Activated T-helper 2 cell treated with anti-CD3 and anti-CD28 coated beads, Interferon-gamma antibody, Interleukin-2, Interleukin-4, amounts not matched to agents 10 μg/mL and 5 μg/mL and 100 μg/mL, durations not matched to agents 14 hours and 24 hours and 36 hours (primary cell): ENCODE measurements at regions not wholly inside any gene's neighbourhood (a gene's known extent, or its start where the extent isn't known, plus 50 kb on each side); places are given as distances from the start of the nearest gene placed in this dataset.

ENCODE experiments used
- DNase-seq: peaks from one replicate; pipeline ENCODE4 v3.0.0; 2021; ENCODE audit warnings: low spot score
- H3K27ac Mint-ChIP-seq: one replicate; pipeline ENCODE4 v1.8.0; 2021; ENCODE audit warnings: mixed read lengths
- H3K27me3 Mint-ChIP-seq: one replicate; pipeline ENCODE4 v1.8.0; 2021; ENCODE audit warnings: low read depth, mixed read lengths
- H3K36me3 Mint-ChIP-seq: one replicate; pipeline ENCODE4 v1.8.0; 2021; ENCODE audit warnings: low read depth, mixed read lengths
- H3K4me1 Mint-ChIP-seq: one replicate; pipeline ENCODE4 v1.8.0; 2021; ENCODE audit warnings: low read depth, mixed read lengths
- H3K4me3 Mint-ChIP-seq: one replicate; pipeline ENCODE4 v1.8.0; 2021; ENCODE audit warnings: low read depth, mild to moderate bottlenecking, moderate library complexity, mixed read lengths
- H3K9me3 Mint-ChIP-seq: one replicate; pipeline ENCODE4 v1.8.0; 2021; ENCODE audit warnings: mixed read lengths
- intact Hi-C: fragments of 100-400 bp; cut with micrococcal nuclease; formaldehyde crosslinking; loops from one replicate; pipeline ENCODE4 v1.15.1; 2023

DNA sequence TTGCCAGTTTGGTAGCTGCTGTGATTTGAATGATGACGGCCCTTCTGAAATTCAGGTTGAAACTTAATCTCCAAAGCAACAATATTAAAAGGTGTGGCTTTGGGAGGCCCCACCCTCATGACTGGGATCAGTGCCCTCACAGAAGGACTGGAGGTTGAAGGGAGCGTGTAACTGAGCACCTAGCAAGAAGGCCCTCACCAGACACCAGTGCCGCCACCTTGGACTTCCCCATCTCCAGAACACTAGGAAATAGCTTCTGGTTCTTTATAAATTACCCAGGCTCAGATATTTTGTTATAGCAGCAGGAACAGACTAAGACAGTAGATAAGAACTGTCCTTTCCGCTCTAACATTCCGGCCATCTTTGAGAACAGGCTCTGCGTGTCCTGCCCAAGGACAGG lies 243.1 kb downstream of the DLL1 start:
- H3K27ac Mint-ChIP-seq: no peak overlapping the region
- intact Hi-C loops: no loop called here
- peaks cover 7% of the 10 kb centered on the region for H3K27me3 Mint-ChIP-seq
- H3K4me3 Mint-ChIP-seq: no peak overlapping the region
- peaks cover under 1% of the 10 kb centered on the region for H3K9me3 Mint-ChIP-seq
- no peaks in the 10 kb centered on the region for H3K36me3 Mint-ChIP-seq
- H3K4me1 Mint-ChIP-seq: no peaks in the 10 kb centered on the region
- no peak for DNase-seq

DNA sequence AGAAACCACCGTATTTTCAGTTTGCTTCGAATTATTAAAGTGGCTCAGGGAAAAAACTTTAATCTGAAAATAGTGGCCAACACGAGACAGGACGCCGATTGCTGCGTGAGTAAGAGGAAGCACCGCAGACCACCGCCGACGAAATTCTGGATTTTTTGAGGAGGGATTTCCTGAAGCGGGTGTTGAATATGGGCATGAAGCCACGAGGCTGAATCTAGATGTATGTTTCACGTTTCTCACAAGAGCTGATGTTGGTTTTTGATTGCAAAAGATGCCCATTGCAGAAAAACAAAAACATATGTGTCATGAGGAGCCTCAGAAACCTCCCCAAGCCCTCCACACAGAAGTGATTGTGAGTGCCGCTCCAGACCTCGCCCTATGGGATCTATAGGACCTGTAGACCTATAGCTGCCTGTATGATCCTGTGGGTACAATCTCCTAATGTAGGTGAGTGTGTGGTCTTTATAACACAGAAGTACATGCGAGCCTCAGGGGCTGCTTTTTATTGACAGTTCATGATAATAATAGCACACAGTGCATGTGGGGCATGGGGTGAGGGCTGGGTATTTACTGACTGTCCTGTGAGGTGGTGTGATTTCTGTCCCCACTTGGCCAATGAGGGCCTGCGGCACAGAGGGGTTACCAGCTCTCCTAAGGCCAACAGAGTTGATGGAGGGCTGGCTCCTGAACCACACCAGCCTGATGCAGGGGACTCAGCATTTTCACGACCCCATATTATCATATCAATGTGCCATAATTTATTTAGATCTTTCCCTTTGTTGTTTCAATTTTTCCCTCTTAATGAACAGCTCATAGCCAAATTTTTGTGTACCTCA lies 243.9 kb downstream of the DLL1 start:
- no peaks in the 10 kb centered on the region for H3K36me3 Mint-ChIP-seq
- no peak overlapping the region for H3K27ac Mint-ChIP-seq
- H3K9me3 Mint-ChIP-seq: no peaks in the 10 kb centered on the region
- no peak for DNase-seq
- no peaks in the 10 kb centered on the region for H3K4me1 Mint-ChIP-seq
- peaks cover 7% of the 10 kb centered on the region for H3K27me3 Mint-ChIP-seq
- intact Hi-C loops: no loop called here
- H3K4me3 Mint-ChIP-seq: no peak overlapping the region

DNA sequence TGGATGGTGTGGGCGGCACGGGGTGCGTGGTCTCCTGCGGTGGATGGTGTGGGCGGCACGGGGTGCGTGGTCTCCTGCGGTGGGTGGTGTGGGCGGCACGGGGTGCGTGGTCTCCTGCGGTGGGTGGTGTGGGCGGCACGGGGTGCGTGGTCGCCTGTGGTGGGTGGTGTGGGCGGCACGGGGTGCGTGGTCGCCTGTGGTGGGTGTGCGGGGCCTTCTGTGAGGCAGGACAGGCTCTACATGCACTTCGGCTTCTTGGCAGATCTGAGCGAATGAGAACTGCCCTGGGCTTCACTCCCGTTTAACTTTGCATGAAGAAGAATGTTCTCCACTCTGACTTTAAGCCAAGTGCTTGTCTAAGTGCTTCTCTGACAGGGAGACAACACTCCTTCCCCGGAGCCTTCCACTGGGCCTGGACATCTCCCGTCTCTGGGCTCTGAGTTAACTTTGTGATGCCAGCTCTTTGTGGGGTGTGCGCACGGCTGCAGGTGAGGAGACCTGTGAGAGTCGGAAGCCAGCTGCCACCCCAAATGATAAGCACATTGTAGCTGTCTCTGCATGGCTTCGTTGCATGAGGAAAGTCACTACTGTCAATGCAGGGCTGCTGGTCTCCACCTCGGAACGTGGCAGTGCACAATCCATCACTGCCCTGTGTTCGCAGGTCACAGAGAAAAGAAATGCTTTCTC lies 244.8 kb downstream of the DLL1 start:
- H3K27me3 Mint-ChIP-seq: peaks cover 7% of the 10 kb centered on the region
- intact Hi-C loops: no loop called here
- DNase-seq: no peak
- no peak overlapping the region for H3K4me3 Mint-ChIP-seq
- no peaks in the 10 kb centered on the region for H3K36me3 Mint-ChIP-seq
- H3K27ac Mint-ChIP-seq: no peak overlapping the region
- no peaks in the 10 kb centered on the region for H3K9me3 Mint-ChIP-seq
- no peaks in the 10 kb centered on the region for H3K4me1 Mint-ChIP-seq

DNA sequence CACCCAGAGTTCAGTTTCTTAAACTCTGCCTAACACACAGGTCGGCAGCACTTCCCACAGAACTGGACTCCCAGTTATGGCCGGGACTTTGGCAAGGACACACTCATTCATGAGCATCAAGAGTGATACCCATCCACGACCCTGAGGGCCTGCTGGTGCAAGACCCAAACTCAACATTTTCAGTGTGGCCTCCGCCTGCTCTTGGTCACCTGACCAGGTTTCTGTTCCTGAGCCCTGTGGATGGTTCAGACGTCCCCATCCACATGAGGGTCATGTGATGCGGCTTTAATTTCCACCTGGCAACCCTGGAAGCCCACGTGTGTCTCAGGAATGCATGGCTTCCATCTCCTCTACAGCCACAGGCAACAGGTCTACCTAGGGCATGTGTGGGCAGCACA lies 245.3 kb downstream of the DLL1 start:
- no peak for DNase-seq
- Mint-ChIP-seq H3K27me3 (peaks cover 7% of the 10 kb centered on the region), H3K4me1 (no peaks in the 10 kb centered on the region), H3K27ac (no peak overlapping the region), H3K4me3 (no peak overlapping the region), H3K9me3 (no peaks in the 10 kb centered on the region), H3K36me3 (no peaks in the 10 kb centered on the region)
- intact Hi-C loops: no loop called here

DNA sequence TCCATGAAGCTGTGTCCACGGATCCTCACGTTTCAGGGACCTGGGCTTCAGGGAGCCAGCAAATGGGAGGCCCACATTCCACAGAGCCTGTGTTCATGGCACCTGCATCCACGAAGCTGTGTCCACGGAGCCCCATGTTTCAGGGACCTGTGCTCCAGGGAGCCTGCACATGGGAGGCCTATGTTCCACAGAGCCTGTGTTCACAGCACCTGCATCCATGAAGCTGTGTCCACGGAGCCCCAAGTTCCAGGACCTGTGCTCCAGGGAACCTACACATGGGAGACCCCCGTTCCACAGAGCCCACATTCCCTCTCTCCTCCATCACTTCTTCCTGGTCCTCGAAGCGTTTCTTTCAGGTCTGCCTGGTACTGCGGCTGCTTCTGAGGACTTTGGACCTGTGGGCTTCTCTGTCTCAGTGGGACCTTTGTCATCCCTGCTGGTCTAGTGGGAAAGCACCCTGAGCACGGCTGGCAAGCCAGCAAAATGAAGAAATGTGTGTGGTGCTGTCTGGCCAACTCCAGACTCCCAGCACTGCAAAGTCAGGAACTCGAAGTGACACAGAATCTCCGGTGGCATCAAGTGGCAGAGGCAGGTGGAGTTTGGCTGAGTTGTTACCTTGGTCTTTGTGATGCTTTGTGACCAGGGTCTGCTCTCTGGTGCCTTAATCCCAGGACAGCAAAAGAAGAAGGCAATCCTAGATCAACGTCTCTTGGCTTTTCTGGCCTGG lies 245.9 kb downstream of the DLL1 start:
- DNase-seq: no peak
- intact Hi-C loops: no loop called here
- H3K36me3 Mint-ChIP-seq: no peaks in the 10 kb centered on the region
- H3K27ac Mint-ChIP-seq: no peak overlapping the region
- H3K27me3 Mint-ChIP-seq: peaks cover 7% of the 10 kb centered on the region
- no peak overlapping the region for H3K4me3 Mint-ChIP-seq
- H3K4me1 Mint-ChIP-seq: no peaks in the 10 kb centered on the region
- no peaks in the 10 kb centered on the region for H3K9me3 Mint-ChIP-seq

DNA sequence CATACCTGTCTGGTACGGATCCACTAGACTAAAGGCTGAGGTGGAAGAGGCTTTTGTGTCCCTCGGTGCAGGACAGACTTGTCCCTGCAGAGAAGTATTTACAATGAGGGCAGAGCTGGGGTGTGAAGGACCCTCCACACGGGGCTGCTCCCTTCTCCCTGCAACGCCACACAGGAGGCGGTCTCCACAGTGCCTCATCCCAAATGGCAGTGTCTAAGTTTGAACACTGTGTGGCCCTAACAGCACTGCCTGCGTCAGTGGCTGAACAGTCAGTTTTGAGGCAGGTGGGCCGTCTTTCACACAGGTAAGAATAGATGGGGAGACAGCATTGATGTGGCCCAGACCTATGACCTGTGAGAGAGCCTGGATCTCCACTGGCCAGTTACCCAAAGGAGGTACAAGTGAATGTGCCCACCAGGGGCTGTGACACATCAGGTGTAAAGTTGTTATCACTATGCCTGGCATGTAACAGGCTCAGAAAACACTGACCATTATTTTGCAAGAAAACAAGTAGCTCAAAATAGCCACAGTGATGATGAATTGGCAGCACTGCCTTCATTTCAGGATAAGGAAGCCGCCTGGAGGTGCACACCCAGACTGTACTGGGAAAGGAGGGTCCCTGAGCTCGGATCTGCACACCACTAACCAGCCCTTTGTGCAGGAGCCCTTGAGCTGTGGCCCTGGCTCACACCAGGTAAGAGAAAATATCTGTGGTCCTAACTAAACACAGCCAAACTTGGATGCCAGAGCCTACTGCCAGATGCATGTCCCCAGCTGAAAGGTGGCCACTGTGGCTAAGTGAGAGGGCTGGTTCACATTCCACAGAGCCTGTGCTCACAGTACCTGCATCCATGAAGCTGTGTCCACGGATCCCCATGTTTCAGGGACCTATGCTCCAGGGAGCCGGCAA lies 246.7 kb downstream of the DLL1 start:
- no peaks in the 10 kb centered on the region for H3K4me1 Mint-ChIP-seq
- H3K36me3 Mint-ChIP-seq: no peaks in the 10 kb centered on the region
- intact Hi-C loops: no loop called here
- H3K9me3 Mint-ChIP-seq: no peaks in the 10 kb centered on the region
- no peak overlapping the region for H3K4me3 Mint-ChIP-seq
- H3K27ac Mint-ChIP-seq: no peak overlapping the region
- peaks cover 7% of the 10 kb centered on the region for H3K27me3 Mint-ChIP-seq
- no peak for DNase-seq

DNA sequence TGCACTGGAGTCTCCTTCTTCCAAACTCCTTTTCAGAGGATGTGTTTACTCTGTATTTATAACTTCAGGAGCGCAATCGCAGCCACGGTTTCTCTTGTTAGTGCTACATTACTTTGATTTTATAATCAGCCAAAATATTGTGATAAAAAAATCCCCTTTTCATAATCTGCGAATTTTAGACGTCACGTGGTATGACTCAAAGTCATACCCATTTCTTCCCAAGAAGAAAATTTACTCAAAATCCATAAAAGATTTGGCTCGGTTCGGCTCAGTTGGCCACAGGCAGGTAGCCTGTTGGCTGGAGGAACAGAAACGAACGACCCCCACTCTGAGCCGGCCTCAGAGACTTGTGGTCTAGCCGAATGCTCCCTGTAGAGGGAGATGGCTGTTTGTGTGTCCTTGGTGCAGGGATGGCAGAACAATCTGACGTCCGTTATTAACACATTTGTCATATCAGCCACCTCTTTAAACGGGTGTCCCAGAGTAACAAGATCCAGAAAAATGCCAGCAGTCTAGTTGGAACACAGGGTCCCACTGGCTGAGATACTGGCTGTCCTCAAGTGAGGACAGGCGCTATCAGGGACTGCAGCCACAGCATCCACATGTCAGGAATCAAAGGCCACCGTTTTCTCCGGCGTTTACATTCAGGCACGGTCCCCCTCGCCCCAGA lies 247.6 kb downstream of the DLL1 start:
- no peaks in the 10 kb centered on the region for H3K36me3 Mint-ChIP-seq
- H3K9me3 Mint-ChIP-seq: no peaks in the 10 kb centered on the region
- peaks cover 7% of the 10 kb centered on the region for H3K27me3 Mint-ChIP-seq

DNA sequence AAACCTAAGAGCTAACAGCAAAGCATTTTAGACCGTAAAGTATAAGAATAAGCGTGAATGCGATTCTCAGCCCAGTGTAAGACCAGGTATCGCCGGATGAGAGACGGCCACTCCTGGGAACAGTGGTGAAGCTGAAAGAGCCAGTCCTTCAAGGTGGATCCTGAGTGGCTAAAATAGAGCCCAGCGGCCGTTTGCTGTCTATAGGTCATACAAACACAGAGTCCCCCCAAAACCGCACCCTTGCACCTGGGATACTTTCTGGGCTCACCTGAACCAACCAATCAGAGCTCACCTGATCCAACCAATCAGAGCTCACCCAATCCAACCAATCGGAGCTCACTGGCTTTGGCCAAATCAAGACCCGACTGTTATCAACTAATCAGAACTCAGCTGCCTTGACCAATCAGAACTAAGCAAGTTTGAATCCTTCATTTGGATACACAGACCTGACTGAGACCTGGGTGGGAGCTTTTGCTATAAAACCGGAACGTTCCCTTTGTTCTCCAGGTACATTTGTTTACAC lies 248.2 kb downstream of the DLL1 start:
- Mint-ChIP-seq H3K27me3 (peaks cover 7% of the 10 kb centered on the region), H3K27ac (no peak overlapping the region), H3K36me3 (no peaks in the 10 kb centered on the region), H3K4me3 (no peak overlapping the region), H3K9me3 (no peaks in the 10 kb centered on the region), H3K4me1 (no peaks in the 10 kb centered on the region)
- DNase-seq: no peak
- intact Hi-C loops: no loop called here

More for the DNA sequence above, 247.6 kb downstream of the DLL1 start:
- H3K27ac Mint-ChIP-seq: no peak overlapping the region
- no peaks in the 10 kb centered on the region for H3K4me1 Mint-ChIP-seq
- intact Hi-C loops: no loop called here
- no peak overlapping the region for H3K4me3 Mint-ChIP-seq
- no peak for DNase-seq

DNA sequence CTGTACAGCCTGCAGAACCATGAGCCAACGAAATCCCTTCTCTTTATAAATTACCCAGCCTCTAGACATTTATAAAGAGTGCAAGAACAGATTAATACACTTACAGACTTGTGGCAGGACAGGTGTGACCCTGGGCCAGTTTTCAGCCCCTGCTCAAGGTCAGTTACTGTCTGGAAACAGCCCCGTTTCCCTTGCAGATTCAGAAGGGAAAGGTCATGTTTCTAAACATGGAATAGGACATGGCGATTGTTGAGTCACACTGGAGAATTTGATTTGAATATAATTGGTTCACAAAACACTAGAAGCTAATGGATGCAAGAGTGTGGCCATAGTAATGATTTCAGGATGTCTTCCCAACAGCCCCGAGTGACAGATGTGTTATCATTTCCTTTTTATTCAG lies 248.8 kb downstream of the DLL1 start:
- H3K4me1 Mint-ChIP-seq: no peaks in the 10 kb centered on the region
- no peak overlapping the region for H3K4me3 Mint-ChIP-seq
- no peak for DNase-seq
- H3K9me3 Mint-ChIP-seq: no peaks in the 10 kb centered on the region
- H3K36me3 Mint-ChIP-seq: no peaks in the 10 kb centered on the region
- peaks cover 7% of the 10 kb centered on the region for H3K27me3 Mint-ChIP-seq
- no peak overlapping the region for H3K27ac Mint-ChIP-seq
- intact Hi-C loops: no loop called here

DNA sequence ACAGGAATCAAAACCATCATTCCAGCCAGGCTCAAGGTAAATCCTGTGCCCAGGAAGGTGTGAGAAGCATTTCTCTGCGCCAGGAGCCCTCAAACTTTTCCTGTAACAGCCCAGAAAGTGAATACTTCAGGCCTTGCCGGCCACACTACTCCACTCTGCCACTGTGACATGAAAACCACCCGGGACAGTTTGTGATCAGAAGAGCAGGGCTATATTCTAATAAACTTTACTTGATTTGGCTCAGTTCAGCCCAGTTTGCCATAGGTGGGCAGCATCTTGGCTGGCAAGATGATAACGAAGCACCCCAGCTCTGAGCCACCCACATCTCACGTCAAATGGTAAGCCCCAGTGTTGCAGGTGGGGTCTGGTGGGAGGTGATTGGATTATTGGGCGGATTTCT lies 249.4 kb downstream of the DLL1 start:
- Mint-ChIP-seq H3K4me3 (no peak overlapping the region), H3K4me1 (no peaks in the 10 kb centered on the region), H3K9me3 (no peaks in the 10 kb centered on the region), H3K27ac (no peak overlapping the region), H3K36me3 (no peaks in the 10 kb centered on the region), H3K27me3 (peaks cover 6% of the 10 kb centered on the region)
- no peak for DNase-seq
- intact Hi-C loops: no loop called here

DNA sequence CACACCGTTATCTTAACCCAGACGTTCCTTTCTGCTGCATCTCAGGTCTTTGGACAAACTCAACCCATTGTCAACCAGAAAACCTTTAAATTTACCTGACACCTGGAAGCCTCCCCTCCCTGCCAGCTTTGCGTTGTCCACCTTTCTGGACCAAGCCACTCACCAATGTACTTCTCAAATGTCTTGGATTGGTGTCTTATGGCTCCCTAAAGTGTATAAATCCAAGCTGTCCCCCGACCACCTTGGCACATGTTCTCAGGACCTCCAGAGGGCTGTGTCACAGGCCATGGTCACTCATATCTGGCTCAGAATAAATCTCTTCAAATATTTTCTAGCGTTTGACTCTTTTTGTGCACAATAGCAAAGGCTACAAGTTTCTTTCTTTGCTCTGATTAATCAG lies 250.0 kb downstream of the DLL1 start:
- H3K4me3 Mint-ChIP-seq: no peak overlapping the region
- no peaks in the 10 kb centered on the region for H3K4me1 Mint-ChIP-seq
- H3K27me3 Mint-ChIP-seq: peaks cover 3% of the 10 kb centered on the region
- H3K9me3 Mint-ChIP-seq: no peaks in the 10 kb centered on the region
- intact Hi-C loops: no loop called here
- no peaks in the 10 kb centered on the region for H3K36me3 Mint-ChIP-seq
- no peak for DNase-seq
- no peak overlapping the region for H3K27ac Mint-ChIP-seq

DNA sequence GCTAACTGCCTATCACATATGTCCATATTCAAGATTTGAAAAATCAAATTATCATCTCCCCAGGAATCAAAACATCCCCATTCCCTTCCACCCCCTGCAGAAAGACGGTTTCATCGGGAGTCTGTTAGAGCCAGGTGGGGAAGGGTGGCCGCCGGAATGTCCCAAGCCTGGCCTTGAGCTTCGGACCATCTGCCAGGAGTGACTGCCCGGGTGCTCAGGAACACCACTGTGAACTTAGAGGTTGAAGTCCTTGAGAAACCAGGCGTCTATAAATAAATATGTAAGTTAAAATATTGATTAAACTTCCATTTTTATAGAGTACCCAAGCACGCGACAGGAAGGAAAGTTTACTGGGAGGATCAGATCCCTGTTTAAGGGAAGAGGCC lies 250.8 kb downstream of the DLL1 start:
- no peaks in the 10 kb centered on the region for H3K9me3 Mint-ChIP-seq
- H3K4me1 Mint-ChIP-seq: no peaks in the 10 kb centered on the region
- H3K27ac Mint-ChIP-seq: no peak overlapping the region
- H3K27me3 Mint-ChIP-seq: peaks cover 3% of the 10 kb centered on the region
- no peak for DNase-seq
- H3K4me3 Mint-ChIP-seq: no peak overlapping the region
- H3K36me3 Mint-ChIP-seq: no peaks in the 10 kb centered on the region
- intact Hi-C loops: no loop called here
